ENCODE measurements at regions not wholly inside any gene's neighbourhood (a gene's known extent, or its start where the extent isn't known, plus 50 kb on each side); places are given as distances from the start of the nearest gene placed in this dataset.
"Not testable (repeated sequence)": the region's sequence is repeated elsewhere in the genome, so short reads cannot be mapped to it uniquely, and the experiment has no call there.

GRCh38 chr10:45136256-45136655, 135.5 kb downstream of the ZNF22 start:
- no peaks in the 10 kb centered on the region for H3K36me3 ChIP-seq (ENCODE audit: insufficient read depth, low read length)
- no peaks in the 10 kb centered on the region for H3K9me3 ChIP-seq (ENCODE audit: low read length)
- no peaks in the 10 kb centered on the region for H3K27me3 ChIP-seq (ENCODE audit: insufficient read depth, low read length)
- no peak overlapping the region for H3K4me3 ChIP-seq (ENCODE audit: low read length)
- no peak overlapping the region for H2AFZ ChIP-seq (ENCODE audit: low read depth, low read length)
- no peaks in the 10 kb centered on the region for H3K4me1 ChIP-seq (ENCODE audit: insufficient read depth, low read length)

GRCh38 chr10:45144326-45145070, 143.8 kb downstream of the ZNF22 start:
- Histone ChIP-seq H3K4me1 (ENCODE audit: insufficient read depth, low read length) (no peaks in the 10 kb centered on the region), H2AFZ (ENCODE audit: low read depth, low read length) (no peak overlapping the region), H3K36me3 (ENCODE audit: insufficient read depth, low read length) (no peaks in the 10 kb centered on the region), H3K27me3 (ENCODE audit: insufficient read depth, low read length) (no peaks in the 10 kb centered on the region), H3K9me3 (ENCODE audit: low read length) (no peaks in the 10 kb centered on the region), H3K4me3 (ENCODE audit: low read length) (no peak overlapping the region)

- not testable (repeated sequence) for H3K4me3 ChIP-seq (ENCODE audit: low read length); H3K27me3 ChIP-seq (ENCODE audit: insufficient read depth, low read length); H3K9me3 ChIP-seq (ENCODE audit: low read length); H3K4me1 ChIP-seq (ENCODE audit: insufficient read depth, low read length); H2AFZ ChIP-seq (ENCODE audit: low read depth, low read length); H3K36me3 ChIP-seq (ENCODE audit: insufficient read depth, low read length)
These were observed 144.4 kb downstream of the ZNF22 start for GRCh38 chr10:45145143-45145542.

GRCh38 chr10:45147000-45147399, 146.3 kb downstream of the ZNF22 start:
- H2AFZ ChIP-seq (ENCODE audit: low read depth, low read length), result no peak overlapping the region
- no peaks in the 10 kb centered on the region for H3K4me1 ChIP-seq (ENCODE audit: insufficient read depth, low read length)
- H3K4me3 ChIP-seq (ENCODE audit: low read length), result no peak overlapping the region
- no peaks in the 10 kb centered on the region for H3K9me3 ChIP-seq (ENCODE audit: low read length)
- H3K27me3 ChIP-seq (ENCODE audit: insufficient read depth, low read length), result no peaks in the 10 kb centered on the region
- no peaks in the 10 kb centered on the region for H3K36me3 ChIP-seq (ENCODE audit: insufficient read depth, low read length)

GRCh38 chr10:45150997-45151396, 150.3 kb downstream of the ZNF22 start:
- Histone ChIP-seq H2AFZ (ENCODE audit: low read depth, low read length) (no peak overlapping the region), H3K9me3 (ENCODE audit: low read length) (no peaks in the 10 kb centered on the region), H3K4me1 (ENCODE audit: insufficient read depth, low read length) (no peaks in the 10 kb centered on the region), H3K27me3 (ENCODE audit: insufficient read depth, low read length) (no peaks in the 10 kb centered on the region), H3K4me3 (ENCODE audit: low read length) (no peak overlapping the region), H3K36me3 (ENCODE audit: insufficient read depth, low read length) (no peaks in the 10 kb centered on the region)

GRCh38 chr10:45151467-45152214, 150.9 kb downstream of the ZNF22 start:
- no peak overlapping the region for H3K4me3 ChIP-seq (ENCODE audit: low read length)
- no peaks in the 10 kb centered on the region for H3K36me3 ChIP-seq (ENCODE audit: insufficient read depth, low read length)
- H3K4me1 ChIP-seq (ENCODE audit: insufficient read depth, low read length), result no peaks in the 10 kb centered on the region
- no peak overlapping the region for H2AFZ ChIP-seq (ENCODE audit: low read depth, low read length)
- H3K9me3 ChIP-seq (ENCODE audit: low read length), result no peaks in the 10 kb centered on the region
- H3K27me3 ChIP-seq (ENCODE audit: insufficient read depth, low read length), result no peaks in the 10 kb centered on the region

GRCh38 chr10:45152726-45153125, 152.0 kb downstream of the ZNF22 start:
- Histone ChIP-seq H3K4me3 (ENCODE audit: low read length) (no peak overlapping the region), H3K4me1 (ENCODE audit: insufficient read depth, low read length) (no peaks in the 10 kb centered on the region)

GRCh38 chr10:45154502-45154901, 153.8 kb downstream of the ZNF22 start:
- H3K9me3 ChIP-seq (ENCODE audit: low read length), result no peaks in the 10 kb centered on the region
- H3K27me3 ChIP-seq (ENCODE audit: insufficient read depth, low read length), result no peaks in the 10 kb centered on the region

More at GRCh38 chr10:45152726-45153125, 152.0 kb downstream of the ZNF22 start:
- no peaks in the 10 kb centered on the region for H3K36me3 ChIP-seq (ENCODE audit: insufficient read depth, low read length)
- no peaks in the 10 kb centered on the region for H3K27me3 ChIP-seq (ENCODE audit: insufficient read depth, low read length)
- no peaks in the 10 kb centered on the region for H3K9me3 ChIP-seq (ENCODE audit: low read length)
- no peak overlapping the region for H2AFZ ChIP-seq (ENCODE audit: low read depth, low read length)

GRCh38 chr10:45155784-45156183, 155.1 kb downstream of the ZNF22 start:
- no peaks in the 10 kb centered on the region for H3K9me3 ChIP-seq (ENCODE audit: low read length)

More at GRCh38 chr10:45154502-45154901, 153.8 kb downstream of the ZNF22 start:
- Histone ChIP-seq H3K4me1 (ENCODE audit: insufficient read depth, low read length) (no peaks in the 10 kb centered on the region), H3K36me3 (ENCODE audit: insufficient read depth, low read length) (no peaks in the 10 kb centered on the region), H3K4me3 (ENCODE audit: low read length) (no peak overlapping the region), H2AFZ (ENCODE audit: low read depth, low read length) (no peak overlapping the region)

GRCh38 chr10:45160271-45160670, 155.1 kb downstream of the OR13A1 start:
- Histone ChIP-seq H3K9me3 (ENCODE audit: low read length) (no peaks in the 10 kb centered on the region), H2AFZ (ENCODE audit: low read depth, low read length) (no peak overlapping the region), H3K27me3 (ENCODE audit: insufficient read depth, low read length) (no peaks in the 10 kb centered on the region), H3K4me3 (ENCODE audit: low read length) (no peak overlapping the region), H3K36me3 (ENCODE audit: insufficient read depth, low read length) (no peaks in the 10 kb centered on the region), H3K4me1 (ENCODE audit: insufficient read depth, low read length) (no peaks in the 10 kb centered on the region)

More at GRCh38 chr10:45155784-45156183, 155.1 kb downstream of the ZNF22 start:
- no peaks in the 10 kb centered on the region for H3K4me1 ChIP-seq (ENCODE audit: insufficient read depth, low read length)
- H3K36me3 ChIP-seq (ENCODE audit: insufficient read depth, low read length), result no peaks in the 10 kb centered on the region
- H3K27me3 ChIP-seq (ENCODE audit: insufficient read depth, low read length), result no peaks in the 10 kb centered on the region
- H2AFZ ChIP-seq (ENCODE audit: low read depth, low read length), result no peak overlapping the region
- H3K4me3 ChIP-seq (ENCODE audit: low read length), result no peak overlapping the region

GRCh38 chr10:45163315-45163975, 152.0 kb downstream of the OR13A1 start:
- Histone ChIP-seq H3K4me1 (ENCODE audit: insufficient read depth, low read length) (no peaks in the 10 kb centered on the region), H2AFZ (ENCODE audit: low read depth, low read length) (no peak overlapping the region), H3K4me3 (ENCODE audit: low read length) (no peak overlapping the region), H3K9me3 (ENCODE audit: low read length) (no peaks in the 10 kb centered on the region), H3K36me3 (ENCODE audit: insufficient read depth, low read length) (no peaks in the 10 kb centered on the region), H3K27me3 (ENCODE audit: insufficient read depth, low read length) (no peaks in the 10 kb centered on the region)

GRCh38 chr10:45175520-45176118, 139.8 kb downstream of the OR13A1 start:
- H3K4me1 ChIP-seq (ENCODE audit: insufficient read depth, low read length); H3K27me3 ChIP-seq (ENCODE audit: insufficient read depth, low read length); H3K9me3 ChIP-seq (ENCODE audit: low read length); H3K4me3 ChIP-seq (ENCODE audit: low read length); H2AFZ ChIP-seq (ENCODE audit: low read depth, low read length); H3K36me3 ChIP-seq (ENCODE audit: insufficient read depth, low read length): not testable (repeated sequence)

- no peaks in the 10 kb centered on the region for H3K36me3 ChIP-seq (ENCODE audit: insufficient read depth, low read length)
- H2AFZ ChIP-seq (ENCODE audit: low read depth, low read length), result no peak overlapping the region
- H3K9me3 ChIP-seq (ENCODE audit: low read length), result no peaks in the 10 kb centered on the region
- H3K27me3 ChIP-seq (ENCODE audit: insufficient read depth, low read length), result no peaks in the 10 kb centered on the region
- H3K4me3 ChIP-seq (ENCODE audit: low read length), result no peak overlapping the region
- H3K4me1 ChIP-seq (ENCODE audit: insufficient read depth, low read length), result peaks cover 2% of the 10 kb centered on the region
These were observed 135.7 kb downstream of the OR13A1 start for GRCh38 chr10:45179691-45180090.

All from neuron (in vitro differentiated cells).